Ascending aorta (tissue), 2 donors: ENCODE measurements at regions not wholly inside any gene's neighbourhood (a gene's known extent, or its start where the extent isn't known, plus 50 kb on each side); places are given as distances from the start of the nearest gene placed in this dataset.
A peak's percentile ranks its signal among the peaks of the same experiment; 100 is the strongest.
"Not testable (repeated sequence)": the region's sequence is repeated elsewhere in the genome, so short reads cannot be mapped to it uniquely, and the experiment has no call there.

Experiments
- DNase-seq, 2 donors: peaks; one replicate each; pipeline ENCODE4 v3.0.0-alpha.2; 2019; ENCODE audit warnings: low spot score in 2 of 2
- H3K27ac ChIP-seq, 2 donors: fragments of 200-600 bp; sonication (generic); one replicate each; pipeline ENCODE4 v1.5.1; 2016 to 2017; ENCODE audit warnings: mild to moderate bottlenecking in 1 of 2
- H3K27me3 ChIP-seq: fragments of 200-600 bp; sonication (generic); one replicate; pipeline ENCODE4 v1.5.1; 2017
- H3K36me3 ChIP-seq, 2 donors: fragments of 200-600 bp; sonication (generic); one replicate each; pipeline ENCODE4 v1.5.1; 2016
- H3K4me1 ChIP-seq, 2 donors: fragments of 200-600 bp; sonication (generic); one replicate each; pipeline ENCODE4 v1.5.1; 2016 to 2017; ENCODE audit warnings: mild to moderate bottlenecking in 1 of 2
- H3K4me3 ChIP-seq, 2 donors: fragments of 200-600 bp; sonication (generic); one replicate each; pipeline ENCODE4 v1.5.1; 2016 to 2017; ENCODE audit warnings: mild to moderate bottlenecking in 1 of 2
- H3K9me3 ChIP-seq, 2 donors: fragments of 200-600 bp; sonication (generic); one replicate each; pipeline ENCODE4 v1.5.1; 2016
- CTCF ChIP-seq, 3 experiments: fragments of 200-600 bp in 2 of 3; fragments of 450-650 bp in 1 of 3; sonication (generic) in 2 of 3; IDR thresholded peaks; one replicate each; pipeline ENCODE4 v1.5.1; 2016 to 2019; ENCODE audit warnings: antibody characterized with exemption in 3 of 3, mild to moderate bottlenecking in 1 of 3, moderate library complexity in 1 of 3
- intact Hi-C: fragments of 100-400 bp; cut with DNase I; formaldehyde crosslinking; loops from one replicate; pipeline ENCODE4 v1.15.1; 2023

- intact Hi-C loops: loop anchor here (2.0 to 10.0 kb wide), 2 partner anchors 39 to 621 kb away; no protein-coding TSS in a partner anchor
- peaks cover 0 to 20% of the 10 kb centered on the region in 2 donors for H3K4me1 ChIP-seq
- peak; percentile 66 to 93 for DNase-seq
- no peaks in the 10 kb centered on the region for H3K27me3 ChIP-seq
- no peak for TF ChIP-seq CTCF (IDR thresholded peaks at IDR 0.05)
- no peaks in the 10 kb centered on the region for H3K9me3 ChIP-seq
- no peak overlapping the region for H3K4me3 ChIP-seq
- H3K27ac ChIP-seq: peak overlapping the region; percentile 52 to 61
- no peaks in the 10 kb centered on the region for H3K36me3 ChIP-seq
Measured at GRCh38 chr12:105523164-105524057, 192.9 kb downstream of the C12orf75 start.

GRCh38 chr12:105524961-105525360 is 194.5 kb downstream of the C12orf75 start:
- intact Hi-C loops: loop anchor here (10.0 kb wide), 1 partner anchor 620 kb away; no protein-coding TSS in a partner anchor
- no peak for TF ChIP-seq CTCF (IDR thresholded peaks at IDR 0.05)
- no peak for DNase-seq
- no peak overlapping the region for H3K4me3 ChIP-seq
- H3K27ac ChIP-seq: no peak overlapping the region
- H3K9me3 ChIP-seq: no peaks in the 10 kb centered on the region
- H3K4me1 ChIP-seq: peaks cover 0 to 18% of the 10 kb centered on the region in 2 donors
- no peaks in the 10 kb centered on the region for H3K27me3 ChIP-seq
- no peaks in the 10 kb centered on the region for H3K36me3 ChIP-seq

GRCh38 chr12:105534068-105534467 is 203.6 kb downstream of the C12orf75 start:
- TF ChIP-seq CTCF (IDR thresholded peaks at IDR 0.05): no peak
- H3K9me3 ChIP-seq: no peaks in the 10 kb centered on the region
- no peak overlapping the region for H3K27ac ChIP-seq
- H3K36me3 ChIP-seq: no peaks in the 10 kb centered on the region
- DNase-seq: no peak
- H3K27me3 ChIP-seq: no peaks in the 10 kb centered on the region
- H3K4me1 ChIP-seq: no peaks in the 10 kb centered on the region
- H3K4me3 ChIP-seq: no peak overlapping the region
- intact Hi-C loops: no loop called here

- H3K36me3 ChIP-seq, H3K9me3 ChIP-seq, H3K4me3 ChIP-seq, H3K27me3 ChIP-seq, H3K27ac ChIP-seq, intact Hi-C loops, DNase-seq, H3K4me1 ChIP-seq: not testable (repeated sequence)
Measured at GRCh38 chr12:105535033-105535432, 204.5 kb downstream of the C12orf75 start.

GRCh38 chr12:105538880-105539279 is 208.4 kb downstream of the C12orf75 start:
- Histone ChIP-seq H3K36me3 (no peaks in the 10 kb centered on the region), H3K27me3 (no peaks in the 10 kb centered on the region), H3K4me3 (no peak overlapping the region), H3K27ac (no peak overlapping the region), H3K4me1 (no peaks in the 10 kb centered on the region), H3K9me3 (no peaks in the 10 kb centered on the region)
- no peak for DNase-seq
- no peak for TF ChIP-seq CTCF (IDR thresholded peaks at IDR 0.05)
- intact Hi-C loops: no loop called here

- no peak for TF ChIP-seq CTCF (IDR thresholded peaks at IDR 0.05)
- H3K36me3 ChIP-seq: no peaks in the 10 kb centered on the region
- no peaks in the 10 kb centered on the region for H3K4me1 ChIP-seq
- no peak overlapping the region for H3K27ac ChIP-seq
- no peak overlapping the region for H3K4me3 ChIP-seq
- H3K27me3 ChIP-seq: no peaks in the 10 kb centered on the region
- intact Hi-C loops: no loop called here
- no peaks in the 10 kb centered on the region for H3K9me3 ChIP-seq
- no peak for DNase-seq
Measured at GRCh38 chr12:105539735-105540134, 209.2 kb downstream of the C12orf75 start.
